Ovary (tissue), 3 donors: ENCODE measurements at regions not wholly inside any gene's neighbourhood (a gene's known extent, or its start where the extent isn't known, plus 50 kb on each side); places are given as distances from the start of the nearest gene placed in this dataset.

Experiments used
- EP300 ChIP-seq: sonication (generic); formaldehyde crosslinking; IDR thresholded peaks from one replicate; pipeline ENCODE4 v1.6.1; 2017; ENCODE audit warnings: antibody characterized with exemption
- POLR2A ChIP-seq: fragments of 450-650 bp; IDR thresholded peaks from one replicate; pipeline ENCODE4 v1.6.1; 2017; ENCODE audit warnings: antibody characterized with exemption, mild to moderate bottlenecking, moderate library complexity
- TF ChIP-seq, protein P1 (sequence below), 3 donors: fragments of 450-650 bp in 2 of 3; fragments of 200-600 bp in 1 of 3; IDR thresholded peaks; one replicate each; pipeline versions ENCODE4 v1.5.1 to v1.8.0; 2016 to 2022; ENCODE audit warnings: antibody characterized with exemption in 3 of 3, mild to moderate bottlenecking in 1 of 3
- donor health status: DM: no; HTN: no; CAD: no.

DNA sequence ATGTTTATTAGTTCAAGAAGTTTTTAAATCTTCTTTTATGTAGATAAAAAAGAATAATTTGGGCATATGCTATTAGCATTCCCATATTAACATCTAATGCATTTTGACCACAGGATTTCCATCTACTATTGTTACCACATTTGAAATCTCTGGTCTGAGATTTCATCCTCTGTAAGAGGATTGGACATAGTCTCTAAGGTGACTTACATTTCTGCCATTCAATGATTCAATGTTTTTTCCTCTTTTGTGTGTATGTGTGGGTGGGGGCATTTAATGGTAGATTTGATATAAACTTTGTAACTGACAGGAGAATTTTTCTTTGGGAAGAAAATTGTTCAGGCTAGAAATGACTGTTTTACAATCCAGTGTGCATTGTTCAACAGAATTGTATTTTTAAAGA is 307.3 kb upstream of the RBMS3 start:
- TF ChIP-seq, protein P1, sequence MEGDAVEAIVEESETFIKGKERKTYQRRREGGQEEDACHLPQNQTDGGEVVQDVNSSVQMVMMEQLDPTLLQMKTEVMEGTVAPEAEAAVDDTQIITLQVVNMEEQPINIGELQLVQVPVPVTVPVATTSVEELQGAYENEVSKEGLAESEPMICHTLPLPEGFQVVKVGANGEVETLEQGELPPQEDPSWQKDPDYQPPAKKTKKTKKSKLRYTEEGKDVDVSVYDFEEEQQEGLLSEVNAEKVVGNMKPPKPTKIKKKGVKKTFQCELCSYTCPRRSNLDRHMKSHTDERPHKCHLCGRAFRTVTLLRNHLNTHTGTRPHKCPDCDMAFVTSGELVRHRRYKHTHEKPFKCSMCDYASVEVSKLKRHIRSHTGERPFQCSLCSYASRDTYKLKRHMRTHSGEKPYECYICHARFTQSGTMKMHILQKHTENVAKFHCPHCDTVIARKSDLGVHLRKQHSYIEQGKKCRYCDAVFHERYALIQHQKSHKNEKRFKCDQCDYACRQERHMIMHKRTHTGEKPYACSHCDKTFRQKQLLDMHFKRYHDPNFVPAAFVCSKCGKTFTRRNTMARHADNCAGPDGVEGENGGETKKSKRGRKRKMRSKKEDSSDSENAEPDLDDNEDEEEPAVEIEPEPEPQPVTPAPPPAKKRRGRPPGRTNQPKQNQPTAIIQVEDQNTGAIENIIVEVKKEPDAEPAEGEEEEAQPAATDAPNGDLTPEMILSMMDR (IDR thresholded peaks at IDR 0.05): no peak
- TF ChIP-seq EP300 (no peak), POLR2A (no peak)
